Daoy (cell line): ENCODE measurements at regions not wholly inside any gene's neighbourhood (a gene's known extent, or its start where the extent isn't known, plus 50 kb on each side); places are given as distances from the start of the nearest gene placed in this dataset.

ENCODE experiments used
- DNase-seq: peaks from one replicate; pipeline ENCODE4 v3.0.0-alpha.2; 2015; ENCODE audit warnings: low read depth

DNA sequence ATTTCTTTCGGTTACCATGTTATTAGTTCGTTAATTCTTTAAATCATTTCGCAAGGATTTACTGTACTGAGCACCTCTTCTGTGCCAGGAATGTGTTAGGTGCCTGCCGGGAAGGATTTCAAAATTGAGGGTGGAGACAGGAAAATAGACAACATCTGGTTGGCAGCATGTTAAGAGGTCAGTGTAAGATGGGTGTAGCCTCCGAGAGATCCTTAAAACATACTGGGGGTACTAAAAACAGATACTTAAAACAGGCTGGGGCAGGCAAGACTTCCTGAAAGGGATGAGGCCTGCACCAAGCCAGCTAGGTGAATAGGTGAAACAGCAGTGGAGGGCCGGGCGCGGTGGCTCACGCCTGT is 178.0 kb upstream of the SGK1 start:
- no peak for DNase-seq

DNA sequence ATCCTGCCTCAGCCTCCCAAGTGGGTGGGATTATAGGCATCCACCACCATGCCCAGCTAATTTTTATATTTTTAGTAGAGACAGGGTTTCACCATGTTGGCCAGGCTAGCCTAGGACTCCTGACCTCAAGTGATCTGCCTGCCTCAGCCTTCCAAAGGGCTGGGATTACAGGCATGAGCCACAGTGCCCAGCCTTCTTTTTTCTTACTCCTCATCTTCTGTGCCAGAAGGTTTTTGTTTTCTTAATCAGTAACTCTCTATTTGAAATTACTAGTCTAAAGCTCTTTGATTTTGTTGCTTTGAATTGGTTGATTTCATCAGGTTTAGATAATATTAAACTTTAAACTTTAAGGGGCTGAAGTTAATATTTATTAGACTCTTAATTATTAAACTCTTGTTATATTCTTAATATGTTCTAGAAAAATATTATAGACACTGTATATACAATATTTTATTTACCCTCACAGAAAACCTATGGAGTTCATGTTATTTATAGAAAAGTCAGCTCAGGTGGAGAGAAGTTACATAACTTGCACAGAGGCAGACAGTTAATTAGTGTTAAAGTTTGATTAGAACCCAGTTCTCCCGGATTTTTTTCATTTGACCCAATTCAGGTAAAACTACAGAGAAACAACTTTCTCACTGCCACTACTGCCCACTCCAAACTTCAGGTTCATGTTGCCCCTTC is 177.4 kb upstream of the SGK1 start:
- DNase-seq = no peak

DNA sequence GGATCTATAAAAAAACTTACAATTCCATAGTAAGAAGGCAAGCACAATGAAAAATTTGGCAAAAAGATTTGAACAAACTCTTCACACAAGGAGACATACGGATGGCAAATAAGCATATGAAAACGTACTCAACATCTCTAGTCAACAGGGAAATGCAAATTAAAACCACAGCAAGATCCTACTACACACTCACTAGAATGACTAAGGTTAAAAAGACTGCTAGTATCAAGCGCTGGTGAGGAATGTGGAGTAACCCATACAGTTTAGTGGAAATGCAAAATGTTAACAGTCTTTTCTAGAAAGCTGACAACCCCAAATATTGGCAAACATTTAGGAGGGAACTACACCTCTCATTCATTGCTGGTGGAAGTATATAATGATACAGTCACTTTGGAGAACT is 175.9 kb upstream of the SGK1 start:
- no peak for DNase-seq

- DNase-seq = no peak
Measured at GRCh38 chr6:134491477-134491876, 173.6 kb upstream of the SGK1 start.

DNA sequence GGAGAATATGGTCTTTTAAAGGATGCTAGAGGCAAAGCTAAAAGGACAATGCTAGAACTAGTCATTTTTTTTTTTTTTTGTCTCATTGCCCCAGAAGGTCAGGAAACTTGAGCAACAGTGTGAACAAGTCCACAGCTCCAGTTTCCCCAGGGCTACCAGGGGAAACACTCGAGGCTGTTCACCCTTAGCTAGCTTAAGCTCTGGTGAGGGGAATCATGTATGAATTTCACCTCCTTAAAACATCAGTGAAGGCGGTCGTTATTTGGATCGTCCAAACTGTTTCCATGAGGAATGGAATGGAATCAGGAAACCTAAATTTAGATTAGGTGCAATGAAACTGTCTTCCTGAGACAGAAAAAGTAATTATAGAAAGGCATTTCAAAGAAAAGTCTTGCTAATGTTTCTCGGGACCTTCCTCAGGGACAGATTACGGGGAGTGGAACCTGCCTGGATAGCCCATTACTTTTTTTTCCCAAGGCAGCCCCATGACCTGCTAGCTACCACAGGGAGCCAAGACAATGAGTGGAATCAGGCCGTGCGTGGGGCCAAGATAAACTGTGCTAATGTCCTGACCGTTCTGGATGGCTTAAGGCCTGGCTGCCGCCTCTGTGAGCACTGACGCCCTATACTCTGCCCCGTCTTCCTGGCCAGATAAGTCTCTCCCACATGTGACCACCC is 164.8 kb upstream of the SGK1 start:
- DNase-seq = no peak

DNA sequence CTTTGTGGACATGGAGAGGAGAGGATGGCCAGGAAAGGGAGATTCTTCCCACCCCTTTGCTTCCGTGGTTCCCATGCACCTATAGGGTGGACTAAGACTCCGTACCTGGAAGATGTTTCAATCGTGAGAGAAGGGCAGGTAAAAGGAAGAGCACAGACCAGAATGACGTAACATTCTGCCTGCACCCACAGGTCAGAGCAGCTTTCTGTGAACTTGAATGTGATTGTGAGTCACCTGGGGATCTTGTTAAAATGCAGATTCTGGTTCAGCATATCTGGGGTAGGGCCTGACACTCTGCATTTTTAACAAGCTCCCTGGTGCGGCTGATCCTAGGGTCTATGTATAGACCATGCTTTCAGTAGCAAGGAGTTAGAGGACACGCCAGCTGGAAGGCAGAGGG is 164.1 kb upstream of the SGK1 start:
- no peak for DNase-seq

DNA sequence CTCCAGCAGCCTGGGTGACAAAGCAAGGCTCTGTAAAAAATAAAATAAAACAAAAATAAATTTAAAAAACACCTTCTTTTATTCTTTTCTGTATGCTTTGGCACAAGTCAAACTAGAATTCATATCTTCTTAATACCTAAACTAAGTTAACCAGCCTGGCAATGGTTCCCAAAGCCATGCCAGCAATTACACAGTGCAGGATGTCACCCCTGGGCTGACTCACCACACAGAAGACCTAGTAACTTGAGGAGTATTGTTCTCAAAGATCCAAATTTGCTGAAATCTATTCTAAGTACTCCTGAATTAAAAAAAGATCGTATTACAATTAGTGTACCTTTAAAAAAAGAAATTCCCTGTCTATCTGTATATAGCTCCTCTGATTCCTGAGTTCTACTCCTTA is 162.7 kb upstream of the SGK1 start:
- DNase-seq = peak; percentile 42

DNA sequence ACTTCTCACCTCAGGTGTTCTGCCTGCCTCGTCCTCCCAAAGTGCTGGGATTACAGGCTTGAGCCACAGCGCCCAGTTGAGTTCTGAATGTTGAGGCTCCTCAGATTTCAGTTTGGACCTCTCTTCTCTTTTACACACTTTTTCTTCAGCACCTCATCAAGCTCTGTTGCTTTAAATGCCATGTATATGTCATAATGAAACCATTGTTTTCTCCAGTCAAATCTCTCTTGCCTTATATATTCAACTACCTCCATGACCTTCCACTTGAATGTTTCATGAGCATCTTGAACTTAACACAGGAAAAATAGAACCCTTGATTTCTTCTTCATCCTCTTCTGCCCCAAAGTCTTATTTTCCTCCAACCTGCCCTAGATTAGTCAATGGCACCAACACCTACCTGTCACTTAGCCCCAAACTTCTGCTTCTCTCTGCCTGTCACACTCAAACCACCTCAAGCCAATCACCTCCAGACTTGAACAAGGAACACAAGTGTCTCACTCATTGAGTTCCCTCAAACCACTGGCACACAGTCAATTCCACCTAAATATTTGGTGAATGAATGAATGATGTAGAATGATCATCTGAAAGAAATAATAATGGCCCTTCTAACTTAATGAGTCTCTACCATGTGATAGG is 161.0 kb upstream of the SGK1 start:
- no peak for DNase-seq

- DNase-seq = no peak
Measured at GRCh38 chr6:134477991-134478635, 160.2 kb upstream of the SGK1 start.

- DNase-seq = no peak
Measured at GRCh38 chr6:134474955-134475354, 157.0 kb upstream of the SGK1 start.

DNA sequence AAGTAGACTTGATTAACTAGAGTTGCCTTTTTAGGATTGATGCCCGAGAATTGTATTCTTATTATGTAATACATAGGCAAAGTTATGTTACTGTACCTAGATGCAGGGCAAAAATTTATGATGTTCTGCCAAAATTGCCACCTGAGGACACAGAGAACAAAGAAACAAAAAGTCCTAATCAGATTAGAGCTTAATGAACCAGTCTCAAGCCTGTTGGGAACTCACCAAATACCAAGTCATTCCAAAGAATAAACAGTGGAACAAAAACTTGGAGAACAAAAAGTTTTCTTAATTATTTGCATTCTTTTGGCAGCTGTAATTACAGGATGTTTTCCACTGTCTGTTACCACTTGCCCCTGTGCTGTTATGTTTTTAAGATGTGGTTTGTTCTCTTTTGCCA is 154.7 kb upstream of the SGK1 start:
- no peak for DNase-seq

GRCh38 chr6:134472046-134472445 is 154.1 kb upstream of the SGK1 start:
- peak; percentile 24 for DNase-seq

- no peak for DNase-seq
Measured at GRCh38 chr6:134470457-134470975, 152.6 kb upstream of the SGK1 start.

DNA sequence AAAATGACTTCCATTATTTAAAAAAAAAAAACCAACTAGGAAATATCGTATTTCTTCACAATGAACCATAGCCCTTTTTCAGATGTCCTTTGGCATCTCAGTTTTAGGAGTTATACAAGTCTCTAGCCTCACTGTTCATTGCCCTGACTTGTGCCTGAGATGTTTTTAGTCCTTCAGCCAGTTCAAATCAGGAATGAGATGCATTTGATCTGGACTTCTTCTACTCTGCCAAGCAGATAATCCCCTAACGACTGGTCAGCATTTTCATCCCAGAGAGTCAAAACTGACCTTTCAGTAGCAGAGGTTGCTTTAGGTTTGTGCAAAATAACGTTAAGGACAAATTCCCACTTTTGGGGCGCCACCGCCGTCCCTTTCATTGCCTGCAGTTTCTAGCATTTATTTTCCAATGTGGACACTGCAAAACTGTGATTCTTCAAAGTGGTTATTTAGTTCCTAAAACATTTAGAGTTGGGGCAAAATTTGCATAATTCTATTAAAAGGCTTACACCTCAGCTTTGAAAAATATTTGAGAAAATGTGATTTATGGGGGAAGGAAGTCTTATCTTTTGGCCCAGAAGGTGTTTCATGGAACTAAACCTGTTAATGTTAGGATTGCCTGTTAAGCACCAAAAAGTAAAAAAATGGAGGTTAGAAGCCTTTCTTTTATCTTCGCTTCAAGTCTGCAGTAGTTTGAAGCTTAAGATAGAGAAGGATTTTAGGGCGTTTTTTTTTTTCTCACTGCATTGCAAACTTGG is 152.0 kb upstream of the SGK1 start:
- no peak for DNase-seq

DNA sequence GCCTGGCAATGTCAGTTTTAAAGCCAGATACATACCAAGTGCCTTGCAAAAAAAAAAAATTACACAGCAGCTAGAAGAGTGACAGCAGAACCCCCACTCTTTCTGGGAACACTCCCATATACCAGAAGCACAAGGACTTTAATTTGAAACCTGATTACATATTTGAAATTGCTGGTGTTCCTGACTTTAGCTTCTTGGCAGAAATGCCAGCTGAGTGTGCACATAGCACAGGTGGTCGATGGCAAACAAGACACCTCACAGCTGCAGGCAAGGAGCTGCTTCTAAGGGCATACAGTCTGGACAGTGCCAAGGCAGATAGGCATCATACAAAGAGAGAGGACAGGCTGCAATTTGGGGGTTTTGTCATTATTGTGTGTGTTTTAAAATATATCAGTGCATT is 150.7 kb upstream of the SGK1 start:
- DNase-seq = no peak

GRCh38 chr6:134467620-134468019 is 149.7 kb upstream of the SGK1 start:
- no peak for DNase-seq

DNA sequence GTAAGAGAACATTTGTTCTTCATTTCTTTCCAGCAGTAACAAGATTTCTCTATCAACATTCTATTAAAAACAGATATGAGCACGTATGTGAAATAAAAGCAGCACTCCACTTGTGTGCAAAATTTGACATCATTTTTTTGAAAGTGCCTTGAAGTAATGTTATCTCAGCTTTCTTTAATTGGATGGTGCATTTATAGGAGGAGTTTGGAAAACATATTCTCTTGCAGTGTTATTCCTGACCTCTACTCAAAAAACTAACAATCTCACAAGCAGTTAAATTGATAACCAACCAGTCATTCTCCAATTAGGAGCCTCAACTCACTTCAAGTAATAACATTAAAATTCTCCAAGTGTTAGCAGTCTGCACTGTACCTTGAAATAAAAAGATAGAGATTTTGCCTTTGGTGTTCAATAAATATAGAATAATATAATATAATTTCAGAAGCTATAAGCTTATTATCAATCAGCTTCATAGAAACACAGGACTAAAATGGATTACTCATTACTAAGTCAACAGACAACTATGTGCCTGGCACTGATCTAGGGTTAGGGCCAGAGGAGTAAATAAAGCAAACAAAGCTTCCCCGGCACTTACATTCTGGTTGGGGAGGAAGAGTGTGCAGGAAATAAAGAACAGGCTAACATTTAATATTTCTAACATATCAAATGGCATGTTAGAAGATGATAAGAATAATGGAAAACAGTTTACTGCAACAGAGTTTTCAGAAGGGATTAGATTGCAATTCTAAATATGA is 149.0 kb upstream of the SGK1 start:
- DNase-seq = no peak

DNA sequence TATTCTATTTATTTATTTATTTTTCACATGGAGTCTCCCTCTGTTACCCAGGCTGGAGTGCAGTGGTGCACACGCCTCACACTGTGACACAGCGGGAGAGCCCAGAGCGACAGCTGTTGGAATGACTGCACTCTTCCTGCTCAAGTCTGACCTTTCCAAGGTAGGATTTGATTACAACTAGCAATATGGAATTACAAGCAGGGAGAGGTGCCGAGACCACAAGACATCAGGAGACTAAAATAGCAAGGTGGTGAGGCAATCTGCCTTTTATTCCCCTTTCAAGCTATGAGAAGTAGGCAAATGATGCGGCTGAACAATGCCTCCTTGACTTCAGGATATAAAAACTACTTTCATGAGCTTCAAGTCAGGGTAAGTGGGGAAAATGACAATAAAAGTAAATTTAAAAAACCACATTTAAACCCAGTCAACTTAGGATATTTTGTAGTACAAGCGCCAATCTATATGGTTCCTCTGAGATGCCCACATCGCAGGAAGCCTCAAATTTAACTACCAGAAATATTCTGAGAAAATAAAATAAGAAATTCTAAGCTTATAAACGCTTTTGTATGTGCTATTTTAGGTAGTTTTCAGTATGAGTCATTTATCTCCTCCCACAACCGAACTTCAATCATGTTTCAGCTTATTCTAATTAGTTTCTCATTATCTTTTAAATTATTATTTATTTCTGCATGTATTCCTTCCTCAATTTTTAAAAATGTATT is 146.9 kb upstream of the SGK1 start:
- DNase-seq = peak; percentile 89

GRCh38 chr6:134458857-134459657 is 141.1 kb upstream of the SGK1 start:
- no peak for DNase-seq

DNA sequence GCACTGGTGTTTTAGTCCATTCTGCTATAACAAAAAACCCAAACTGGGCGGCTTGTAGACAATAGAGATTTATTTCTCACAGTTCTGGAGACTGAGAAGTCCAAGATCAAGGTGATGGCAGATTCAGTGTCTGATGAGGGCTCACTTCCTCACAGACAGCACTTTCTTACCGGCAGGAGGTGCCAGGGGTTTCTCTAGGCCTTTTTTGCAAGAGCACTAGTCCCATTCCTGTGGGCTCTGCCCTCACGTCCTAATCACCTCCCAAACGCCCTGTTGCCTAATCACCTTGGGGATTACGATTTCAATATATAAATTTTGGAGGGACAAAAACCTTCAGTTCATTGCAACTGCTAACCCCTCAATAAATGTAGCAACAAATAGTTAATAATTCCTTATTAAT is 140.0 kb upstream of the SGK1 start:
- peak; percentile 10 for DNase-seq
